ENCODE measurements at regions not wholly inside any gene's neighbourhood (a gene's known extent, or its start where the extent isn't known, plus 50 kb on each side); places are given as distances from the start of the nearest gene placed in this dataset.
A peak's percentile ranks its signal among the peaks of the same experiment; 100 is the strongest.

DNA sequence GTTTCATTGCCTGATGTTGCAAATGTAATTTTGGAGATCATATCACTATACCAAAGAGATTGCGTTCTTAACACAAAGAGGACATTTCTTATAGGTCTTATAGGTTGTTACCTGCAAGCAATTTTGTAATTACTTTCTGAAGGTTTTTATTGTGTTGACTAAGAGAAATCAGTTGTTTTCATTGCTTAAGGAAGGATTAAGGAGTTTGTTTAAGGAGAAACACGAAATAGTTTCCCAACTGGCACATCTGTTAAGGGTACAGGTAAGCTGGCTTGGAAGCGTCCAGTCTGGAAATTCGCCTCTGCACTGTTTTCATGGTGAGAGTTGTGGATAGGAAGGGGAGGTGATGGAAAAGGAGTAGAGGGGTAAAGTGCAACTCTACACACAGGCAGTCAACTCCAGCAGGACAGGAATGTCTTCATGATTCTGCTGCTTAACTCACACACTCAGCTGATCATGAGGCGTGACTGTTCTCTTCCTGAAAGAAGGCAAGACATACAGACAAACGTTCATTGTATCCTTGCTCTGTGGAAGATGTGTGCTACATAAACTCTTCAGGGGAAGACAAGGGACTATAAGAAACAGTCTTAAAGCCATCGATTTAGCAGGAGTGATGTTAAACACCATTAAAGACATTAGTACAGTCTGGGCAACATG, 61.4 kb upstream of the ACSL3 start:
- TF ChIP-seq, protein P1, sequence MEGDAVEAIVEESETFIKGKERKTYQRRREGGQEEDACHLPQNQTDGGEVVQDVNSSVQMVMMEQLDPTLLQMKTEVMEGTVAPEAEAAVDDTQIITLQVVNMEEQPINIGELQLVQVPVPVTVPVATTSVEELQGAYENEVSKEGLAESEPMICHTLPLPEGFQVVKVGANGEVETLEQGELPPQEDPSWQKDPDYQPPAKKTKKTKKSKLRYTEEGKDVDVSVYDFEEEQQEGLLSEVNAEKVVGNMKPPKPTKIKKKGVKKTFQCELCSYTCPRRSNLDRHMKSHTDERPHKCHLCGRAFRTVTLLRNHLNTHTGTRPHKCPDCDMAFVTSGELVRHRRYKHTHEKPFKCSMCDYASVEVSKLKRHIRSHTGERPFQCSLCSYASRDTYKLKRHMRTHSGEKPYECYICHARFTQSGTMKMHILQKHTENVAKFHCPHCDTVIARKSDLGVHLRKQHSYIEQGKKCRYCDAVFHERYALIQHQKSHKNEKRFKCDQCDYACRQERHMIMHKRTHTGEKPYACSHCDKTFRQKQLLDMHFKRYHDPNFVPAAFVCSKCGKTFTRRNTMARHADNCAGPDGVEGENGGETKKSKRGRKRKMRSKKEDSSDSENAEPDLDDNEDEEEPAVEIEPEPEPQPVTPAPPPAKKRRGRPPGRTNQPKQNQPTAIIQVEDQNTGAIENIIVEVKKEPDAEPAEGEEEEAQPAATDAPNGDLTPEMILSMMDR (IDR thresholded peaks at IDR 0.05) = no peak
- no peak overlapping the region for H3K4me3 ChIP-seq
- no peaks in the 10 kb centered on the region for H3K9me3 ChIP-seq
- intact Hi-C loops (cut with DNase I, micrococcal nuclease) = no loop called here
- no peak for DNase-seq
- H3K36me3 ChIP-seq (ENCODE audit: low read depth) = no peaks in the 10 kb centered on the region
- peaks cover 22% of the 10 kb centered on the region for H3K4me1 ChIP-seq (ENCODE audit: low read depth)
- peak; percentile 15 for ATAC-seq

DNA sequence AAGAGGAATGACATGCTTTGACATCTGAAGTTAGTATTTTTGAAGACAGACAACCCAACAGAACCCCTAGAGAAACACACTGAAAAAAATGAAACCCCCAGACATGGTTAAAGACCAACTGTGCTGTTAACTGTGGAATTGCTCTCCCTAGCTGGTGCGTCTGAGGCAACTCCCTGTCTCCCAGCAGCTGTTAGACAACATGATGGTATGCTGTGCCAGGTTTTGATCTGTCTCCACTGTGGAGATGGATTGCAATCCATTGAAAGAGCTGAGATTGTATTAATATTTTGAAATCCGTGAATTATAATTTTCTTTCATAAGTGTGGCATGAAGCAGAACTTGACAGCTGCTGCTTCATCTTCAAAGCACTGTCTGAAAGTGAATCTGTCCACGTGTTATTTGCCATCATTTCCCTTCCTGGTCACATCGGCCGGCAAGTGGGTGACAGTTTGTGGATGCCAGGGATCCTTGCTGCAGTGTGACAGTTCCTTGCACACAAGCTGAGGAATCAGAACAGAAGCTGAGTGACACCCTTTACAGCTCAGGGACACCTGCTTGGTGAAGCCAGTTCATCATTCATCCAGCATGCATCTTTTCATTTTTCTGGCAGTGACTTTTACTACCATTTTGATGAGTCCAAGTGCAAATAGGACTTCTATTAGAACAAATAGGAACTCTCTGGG, 58.2 kb upstream of the ACSL3 start:
- ATAC-seq (no peak), DNase-seq (no peak)
- H3K36me3 ChIP-seq (ENCODE audit: low read depth) = no peaks in the 10 kb centered on the region
- TF ChIP-seq, protein P1 (IDR thresholded peaks at IDR 0.05) = no peak
- peaks cover under 1% of the 10 kb centered on the region for H3K4me1 ChIP-seq (ENCODE audit: low read depth)
- no peak overlapping the region for H3K4me3 ChIP-seq
- intact Hi-C loops (cut with DNase I, micrococcal nuclease) = no loop called here
- H3K9me3 ChIP-seq = no peaks in the 10 kb centered on the region

- H3K4me1 ChIP-seq (ENCODE audit: low read depth) = no peaks in the 10 kb centered on the region
- TF ChIP-seq, protein P1 (IDR thresholded peaks at IDR 0.05) = no peak
- no peak for DNase-seq
- H3K36me3 ChIP-seq (ENCODE audit: low read depth) = no peaks in the 10 kb centered on the region
- no peak overlapping the region for H3K4me3 ChIP-seq
- no peaks in the 10 kb centered on the region for H3K9me3 ChIP-seq
- intact Hi-C loops (cut with DNase I, micrococcal nuclease) = no loop called here
- no peak for ATAC-seq
Observed at GRCh38 chr2:222804351-222804750, 56.5 kb upstream of the ACSL3 start.

- DNase-seq = no peak
- H3K9me3 ChIP-seq = no peaks in the 10 kb centered on the region
- TF ChIP-seq, protein P1 (IDR thresholded peaks at IDR 0.05) = no peak
Observed at GRCh38 chr2:222805591-222806304, 55.1 kb upstream of the ACSL3 start.

DNA sequence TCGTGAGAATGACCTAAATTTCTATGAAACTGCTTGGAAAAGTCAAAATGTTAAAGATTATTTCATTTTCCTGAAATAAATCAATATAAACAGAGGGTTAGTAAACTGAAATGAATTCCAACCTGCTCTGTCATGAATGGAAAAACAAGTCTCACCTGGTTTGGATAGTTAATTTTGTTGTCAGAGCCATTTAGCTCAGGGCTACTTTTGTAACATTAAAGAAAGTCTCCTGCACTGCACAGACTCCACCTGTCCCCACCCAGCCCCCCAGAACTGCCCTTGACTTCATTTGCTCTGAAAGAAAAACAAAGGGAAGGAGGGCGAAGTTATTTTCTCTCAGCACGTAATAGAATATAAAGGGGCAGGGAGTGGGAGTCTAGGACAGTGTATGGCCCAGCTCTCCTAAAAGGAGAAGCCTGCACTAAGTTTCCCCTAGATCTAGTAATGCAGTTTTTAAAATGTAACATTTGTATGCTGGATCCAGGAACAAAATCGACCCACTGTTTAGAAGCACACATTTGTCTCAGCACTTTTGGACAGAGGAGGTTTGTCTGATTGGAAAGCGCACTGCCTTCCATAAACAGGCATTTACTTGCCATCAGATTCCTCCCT, 54.2 kb upstream of the ACSL3 start:
- no peak for ATAC-seq
- H3K4me1 ChIP-seq (ENCODE audit: low read depth) = no peaks in the 10 kb centered on the region
- TF ChIP-seq, protein P1 (IDR thresholded peaks at IDR 0.05) = no peak
- H3K4me3 ChIP-seq = no peak overlapping the region
- no peaks in the 10 kb centered on the region for H3K9me3 ChIP-seq
- no peak for DNase-seq
- H3K36me3 ChIP-seq (ENCODE audit: low read depth) = no peaks in the 10 kb centered on the region
- intact Hi-C loops (cut with DNase I, micrococcal nuclease) = no loop called here

More at GRCh38 chr2:222805591-222806304, 55.1 kb upstream of the ACSL3 start:
- Histone ChIP-seq H3K4me3 (no peak overlapping the region), H3K36me3 (ENCODE audit: low read depth) (no peaks in the 10 kb centered on the region), H3K4me1 (ENCODE audit: low read depth) (no peaks in the 10 kb centered on the region)
- intact Hi-C loops (cut with DNase I, micrococcal nuclease) = no loop called here
- no peak for ATAC-seq
